ENCODE measurements at regions not wholly inside any gene's neighbourhood (a gene's known extent, or its start where the extent isn't known, plus 50 kb on each side); places are given as distances from the start of the nearest gene placed in this dataset.

GRCh38 chr15:92231461-92231860 lies 162.2 kb upstream of the ST8SIA2 start:
- H3K4me1 Mint-ChIP-seq, result no peaks in the 10 kb centered on the region
- Histone ChIP-seq H3K9me3 (ENCODE audit: low read depth) (no peaks in the 10 kb centered on the region), H3K36me3 (no peaks in the 10 kb centered on the region), H3K79me2 (ENCODE audit: low read depth) (no peaks in the 10 kb centered on the region), H3K9ac (no peak overlapping the region), H4K20me1 (ENCODE audit: low read depth) (no peaks in the 10 kb centered on the region), H3K27me3 (no peaks in the 10 kb centered on the region), H3K27ac (no peak overlapping the region), H2AFZ (replicated peaks) (no peak overlapping the region), H3K4me2 (no peak overlapping the region), H3K4me3 (no peak overlapping the region), H3F3A (ENCODE audit: low read depth) (no peaks in the 10 kb centered on the region), H3K4me1 (no peaks in the 10 kb centered on the region)
- H3K9me3 Mint-ChIP-seq, result no peaks in the 10 kb centered on the region
- H3K27ac Mint-ChIP-seq, result no peak overlapping the region
- TF ChIP-seq CTCF (IDR thresholded peaks at IDR 0.05) (no peak), EZH2phosphoT487 (IDR thresholded peaks at IDR 0.05) (no peak), EZH2 (IDR thresholded peaks at IDR 0.05) (no peak)
- H3K4me3 Mint-ChIP-seq, result no peak overlapping the region
- peaks cover 3% of the 10 kb centered on the region for H3K27me3 Mint-ChIP-seq (ENCODE audit: insufficient read depth, low read depth)
- H3K36me3 Mint-ChIP-seq, result no peaks in the 10 kb centered on the region
- no peak for DNase-seq (ENCODE audit: low spot score)

GRCh38 chr15:92232317-92232716 lies 161.4 kb upstream of the ST8SIA2 start:
- Histone ChIP-seq H3K79me2 (ENCODE audit: low read depth) (no peaks in the 10 kb centered on the region), H4K20me1 (ENCODE audit: low read depth) (no peaks in the 10 kb centered on the region), H3K9me3 (ENCODE audit: low read depth) (no peaks in the 10 kb centered on the region), H3K4me2 (no peak overlapping the region), H3K36me3 (no peaks in the 10 kb centered on the region), H3K9ac (no peak overlapping the region), H2AFZ (replicated peaks) (no peak overlapping the region), H3F3A (ENCODE audit: low read depth) (no peaks in the 10 kb centered on the region), H3K27me3 (no peaks in the 10 kb centered on the region), H3K4me3 (no peak overlapping the region), H3K27ac (no peak overlapping the region), H3K4me1 (no peaks in the 10 kb centered on the region)
- no peaks in the 10 kb centered on the region for H3K9me3 Mint-ChIP-seq
- H3K4me3 Mint-ChIP-seq, result no peak overlapping the region
- H3K27me3 Mint-ChIP-seq (ENCODE audit: insufficient read depth, low read depth), result peaks cover 3% of the 10 kb centered on the region
- TF ChIP-seq EZH2 (IDR thresholded peaks at IDR 0.05) (no peak), CTCF (IDR thresholded peaks at IDR 0.05) (no peak), EZH2phosphoT487 (IDR thresholded peaks at IDR 0.05) (no peak)
- no peaks in the 10 kb centered on the region for H3K36me3 Mint-ChIP-seq
- no peak overlapping the region for H3K27ac Mint-ChIP-seq
- no peaks in the 10 kb centered on the region for H3K4me1 Mint-ChIP-seq
- no peak for DNase-seq (ENCODE audit: low spot score)

- no peaks in the 10 kb centered on the region for H3K79me2 ChIP-seq (ENCODE audit: low read depth)
- TF ChIP-seq EZH2 (IDR thresholded peaks at IDR 0.05) (no peak), EZH2phosphoT487 (IDR thresholded peaks at IDR 0.05) (no peak), CTCF (IDR thresholded peaks at IDR 0.05) (no peak)
Measured at GRCh38 chr15:92232876-92233275, 160.8 kb upstream of the ST8SIA2 start.

More at GRCh38 chr15:92232876-92233275, 160.8 kb upstream of the ST8SIA2 start:
- no peaks in the 10 kb centered on the region for H3K4me1 ChIP-seq
- no peak for DNase-seq (ENCODE audit: low spot score)
- H3F3A ChIP-seq (ENCODE audit: low read depth), result no peaks in the 10 kb centered on the region
- no peak overlapping the region for H3K27ac ChIP-seq
- H2AFZ ChIP-seq (replicated peaks), result no peak overlapping the region
- H3K4me3 ChIP-seq, result no peak overlapping the region
- Mint-ChIP-seq H3K27ac (no peak overlapping the region), H3K4me1 (no peaks in the 10 kb centered on the region), H3K4me3 (no peak overlapping the region), H3K9me3 (no peaks in the 10 kb centered on the region), H3K27me3 (ENCODE audit: insufficient read depth, low read depth) (peaks cover 3% of the 10 kb centered on the region), H3K36me3 (no peaks in the 10 kb centered on the region)
- H3K36me3 ChIP-seq, result no peaks in the 10 kb centered on the region
- H3K4me2 ChIP-seq, result no peak overlapping the region
- no peak overlapping the region for H3K9ac ChIP-seq
- no peaks in the 10 kb centered on the region for H4K20me1 ChIP-seq (ENCODE audit: low read depth)
- no peaks in the 10 kb centered on the region for H3K27me3 ChIP-seq
- H3K9me3 ChIP-seq (ENCODE audit: low read depth), result no peaks in the 10 kb centered on the region
